ENCODE measurements at regions not wholly inside any gene's neighbourhood (a gene's known extent, or its start where the extent isn't known, plus 50 kb on each side); places are given as distances from the start of the nearest gene placed in this dataset.
A peak's percentile ranks its signal among the peaks of the same experiment; 100 is the strongest.

- H3K9ac ChIP-seq (ENCODE audit: low read depth, low read length), result no peak overlapping the region
- H3K23ac ChIP-seq (ENCODE audit: low read depth, low read length), result no peak overlapping the region
- H3K4me1 ChIP-seq (ENCODE audit: control insufficient read depth, insufficient read depth, low read length), result peaks cover 10% of the 10 kb centered on the region; the same call in 1 of the 2 replicates
- H4K5ac ChIP-seq (ENCODE audit: low read depth, low read length), result peak overlapping the region; percentile 34; the same call in 1 of the 2 replicates
- no peak overlapping the region for H3K4me3 ChIP-seq (ENCODE audit: insufficient read depth, low read depth, low read length)
- H2BK120ac ChIP-seq (ENCODE audit: low read depth, low read length), result peak overlapping the region; percentile 32
- H3K18ac ChIP-seq (ENCODE audit: low read depth, low read length), result peak overlapping the region; percentile 27; the same call in 1 of the 2 replicates
- ATAC-seq (ENCODE audit: low read depth) (no peak), DNase-seq (no peak)
- peak overlapping the region; percentile 60 for H3K4ac ChIP-seq (ENCODE audit: low read depth, low read length)
- H3K9me1 ChIP-seq (ENCODE audit: insufficient read depth, low read length), result peaks cover 5% of the 10 kb centered on the region; the same call in 1 of the 2 replicates
- H2AFZ ChIP-seq (replicated peaks; ENCODE audit: low read length, poor library complexity), result no peak overlapping the region
- no peaks in the 10 kb centered on the region for H3K79me1 ChIP-seq (ENCODE audit: low read depth in 1 of 2, low read length in 2 of 2)
- H3K56ac ChIP-seq (ENCODE audit: extremely low read depth, insufficient read depth, low read length), result no peak overlapping the region
- 100% methylated on average over 2 of the region's 7 CpGs; no CpG with 5 or more reads in 1 of the 2 experiments for WGBS, 2 experiments (ENCODE audit: extremely low coverage in 2 of 2, insufficient read length in 1 of 2)
- no peak overlapping the region for H2AK9ac ChIP-seq (replicated peaks; ENCODE audit: low read depth, low read length, poor library complexity)
- no peaks in the 10 kb centered on the region for H3K36me3 ChIP-seq (ENCODE audit: control insufficient read depth, insufficient read depth, low read length)
- H2BK15ac ChIP-seq (ENCODE audit: low read depth, low read length), result peak overlapping the region; percentile 48; the same call in 2 of the 3 replicates
- POLR2A ChIA-PET (ENCODE audit: unreplicated experiment), result no interaction called here
- H3K4me2 ChIP-seq (ENCODE audit: low read depth, low read length), result no peak overlapping the region
- peak overlapping the region; percentile 29; the same call in 1 of the 2 replicates for H2AK5ac ChIP-seq (ENCODE audit: low read depth, low read length)
- no TSS peak for BruUV-seq (replicated peaks)
- no peak overlapping the region; the same call in 1 of the 2 replicates for H4K91ac ChIP-seq (ENCODE audit: insufficient read depth, low read depth, low read length)
- H4K20me1 ChIP-seq (ENCODE audit: insufficient read depth, low read length), result no peaks in the 10 kb centered on the region
- no peaks in the 10 kb centered on the region for H3K9me3 ChIP-seq (ENCODE audit: control insufficient read depth, insufficient read depth, low read length)
- TF ChIP-seq SMC3 (IDR thresholded peaks at IDR 0.05; ENCODE audit: low read depth, low read length), result no peak
- TF ChIP-seq MAZ (IDR thresholded peaks at IDR 0.05; ENCODE audit: borderline replicate concordance, low read depth, low read length), result no peak
- no peak for TF ChIP-seq USF2 (IDR thresholded peaks at IDR 0.05; ENCODE audit: low read depth, low read length)
- TF ChIP-seq RAD21 (IDR thresholded peaks at IDR 0.05; ENCODE audit: low read length), result no peak
- no peak for TF ChIP-seq RFX5 (IDR thresholded peaks at IDR 0.05; ENCODE audit: low read depth, low read length)
- no peak for TF ChIP-seq CTCF (conservative IDR thresholded peaks at IDR 0.05; ENCODE audit: low read depth, low read length)
- no peak for TF ChIP-seq CHD1 (IDR thresholded peaks at IDR 0.05; ENCODE audit: low read depth, low read length)
- TF ChIP-seq ELK1 (IDR thresholded peaks at IDR 0.05; ENCODE audit: borderline replicate concordance, low read depth, low read length), result no peak
- TF ChIP-seq NFE2L2 (IDR thresholded peaks at IDR 0.05; ENCODE audit: low read depth, low read length), result no peak
- no peak for TF ChIP-seq MAFK (IDR thresholded peaks at IDR 0.05; ENCODE audit: low read depth, low read length)
- TF ChIP-seq MXI1 (IDR thresholded peaks at IDR 0.05; ENCODE audit: borderline replicate concordance, low read depth, low read length), result no peak
- TF ChIP-seq CEBPB (IDR thresholded peaks at IDR 0.05; ENCODE audit: low read depth, low read length), result no peak
- TF ChIP-seq BHLHE40 (IDR thresholded peaks at IDR 0.05; ENCODE audit: low read depth, low read length), result no peak
- H2BK20ac ChIP-seq (ENCODE audit: low read depth, low read length), result peak overlapping the region; percentile 51
- intact Hi-C loops (cut with micrococcal nuclease) (no loop called here), dilution Hi-C loops (cut with HindIII; ENCODE audit: low sequenced_read_pairs, unreplicated experiment) (no loop called here), in situ Hi-C loops (cut with MboI; ENCODE audit: low sequenced_read_pairs) (no loop called here)
- H3K14ac ChIP-seq (replicated peaks; ENCODE audit: low read depth, low read length), result peak overlapping the region; percentile 52
- no peak overlapping the region for H3K27ac ChIP-seq (ENCODE audit: insufficient read depth, low read length)
- peak overlapping the region; percentile 10 for H2BK5ac ChIP-seq (ENCODE audit: low read depth, low read length, poor library complexity, severe bottlenecking)
- no peaks in the 10 kb centered on the region for H3K27me3 ChIP-seq (ENCODE audit: control insufficient read depth, insufficient read depth, low read length)
- CTCF ChIA-PET, result interaction anchor here (0.6 kb wide), 1 partner anchor 46 kb away, joined by 3 read pairs; no protein-coding TSS in a partner anchor
- peak overlapping the region; percentile 4 to 40; a peak in 2 of 4 replicates for H4K8ac ChIP-seq (ENCODE audit: low read depth in 2 of 2, low read length in 2 of 2)
These were observed 85.6 kb upstream of the FRMD4A start for GRCh38 chr10:14416308-14416700.

Data from IMR-90 (cell line).